GM12874 (cell line): ENCODE measurements at regions not wholly inside any gene's neighbourhood (a gene's known extent, or its start where the extent isn't known, plus 50 kb on each side); places are given as distances from the start of the nearest gene placed in this dataset.

Experiments
- CTCF ChIP-seq: IDR thresholded peaks from 2 replicates; pipeline ENCODE4 v1.5.1; 2011; ENCODE audit warnings: low read depth, mild to moderate bottlenecking, control low read depth, low read length, moderate library complexity; ENCODE audit not compliant: insufficient read depth

GRCh38 chr6:156515242-156515641 is 261.9 kb upstream of the ARID1B start:
- no peak for TF ChIP-seq CTCF

- TF ChIP-seq CTCF, result no peak
These were observed 263.7 kb upstream of the ARID1B start for GRCh38 chr6:156513504-156513903.

- TF ChIP-seq CTCF, result no peak
These were observed 265.6 kb upstream of the ARID1B start for GRCh38 chr6:156511570-156511969.

- no peak for TF ChIP-seq CTCF
These were observed 266.1 kb upstream of the ARID1B start for GRCh38 chr6:156511051-156511450.

- TF ChIP-seq CTCF, result no peak
These were observed 266.9 kb upstream of the ARID1B start for GRCh38 chr6:156510242-156510641.

GRCh38 chr6:156509496-156509895 is 267.7 kb upstream of the ARID1B start:
- TF ChIP-seq CTCF, result no peak

- no peak for TF ChIP-seq CTCF
These were observed 268.3 kb upstream of the ARID1B start for GRCh38 chr6:156508923-156509322.

GRCh38 chr6:156508126-156508525 is 269.1 kb upstream of the ARID1B start:
- TF ChIP-seq CTCF, result no peak
